Activated CD8-positive, alpha-beta memory T cell treated with anti-CD3 and anti-CD28 coated beads, Interleukin-2, amount 50 U/mL, for 48 hours (primary cell): ENCODE measurements at regions not wholly inside any gene's neighbourhood (a gene's known extent, or its start where the extent isn't known, plus 50 kb on each side); places are given as distances from the start of the nearest gene placed in this dataset.
"Not testable (repeated sequence)": the region's sequence is repeated elsewhere in the genome, so short reads cannot be mapped to it uniquely, and the experiment has no call there.

Experiments used
- DNase-seq: peaks from one replicate; pipeline ENCODE4 v3.0.0-alpha.2; 2020

DNA sequence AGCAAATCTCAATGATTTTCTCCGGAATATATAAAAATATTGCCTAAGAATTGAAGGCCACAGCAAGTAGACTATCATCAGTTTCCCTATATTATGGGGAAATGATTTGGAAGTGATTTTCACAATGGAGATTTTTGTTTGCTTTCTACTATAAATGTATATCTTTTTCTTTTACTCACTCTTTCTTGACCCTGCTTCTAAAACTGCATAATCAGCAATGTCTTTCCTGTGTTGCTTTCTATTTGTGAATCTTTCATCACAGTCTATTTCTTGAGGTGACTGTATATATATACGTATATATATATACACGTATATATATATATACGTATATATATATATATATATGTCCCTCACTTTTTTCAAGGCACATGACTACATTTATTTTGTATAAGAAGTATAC, 622.6 kb downstream of the DTWD2 start:
- no peak for DNase-seq

DNA sequence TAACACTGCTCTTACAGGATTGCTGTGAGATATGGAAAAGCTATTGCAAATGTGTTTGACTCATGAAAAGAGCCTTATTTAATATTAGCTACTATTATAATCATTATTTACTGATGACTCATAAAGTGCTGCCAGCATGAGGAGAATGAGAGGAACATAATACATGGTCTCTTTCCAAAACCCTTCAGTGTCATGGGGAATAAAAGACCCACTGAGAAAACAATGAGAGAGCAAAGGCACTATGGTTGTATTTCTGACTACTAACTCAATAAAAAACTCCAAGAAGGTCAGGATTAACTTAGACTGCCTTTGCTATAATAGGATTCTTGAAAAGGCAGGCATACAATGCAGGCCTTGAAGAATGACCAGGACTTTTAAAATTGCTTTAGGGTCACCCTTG, 633.5 kb downstream of the DTWD2 start:
- no peak for DNase-seq

DNA sequence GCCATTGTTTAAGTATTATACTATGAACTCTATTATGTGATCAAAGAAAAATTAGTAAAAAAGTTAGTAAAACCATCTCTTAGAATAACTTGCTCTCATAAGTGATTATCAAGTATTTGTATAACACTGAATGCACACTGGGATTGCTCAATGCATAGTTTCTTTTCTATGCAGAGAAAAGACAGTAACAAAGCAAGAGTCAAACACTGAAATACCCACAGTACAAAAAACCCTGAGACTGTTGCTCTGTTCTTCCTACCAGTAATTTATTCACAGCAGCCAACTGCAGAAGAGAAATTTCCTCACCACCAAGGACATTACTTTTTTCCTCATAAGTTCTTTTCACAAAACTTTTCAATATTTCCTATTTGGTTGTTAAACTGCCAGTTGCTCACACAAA, 634.4 kb downstream of the DTWD2 start:
- DNase-seq = no peak

DNA sequence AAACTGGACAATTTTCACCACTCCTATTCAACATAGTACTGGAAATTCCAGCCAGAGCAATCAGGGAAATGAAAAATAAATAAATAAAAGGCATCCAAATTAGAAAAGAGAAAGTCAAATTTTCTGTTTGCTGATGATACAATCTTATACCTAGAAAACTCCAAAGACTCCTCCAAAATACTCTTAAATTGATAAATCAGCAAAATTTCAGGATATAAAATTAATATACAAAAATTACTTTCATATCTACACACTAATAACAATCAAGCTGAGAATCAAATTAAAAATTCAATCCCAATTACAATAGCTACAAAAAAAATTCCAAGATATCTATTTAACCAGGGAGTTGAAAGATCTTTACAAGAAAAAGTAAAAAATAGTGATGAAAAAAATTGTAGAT, 651.9 kb downstream of the DTWD2 start:
- no peak for DNase-seq

DNA sequence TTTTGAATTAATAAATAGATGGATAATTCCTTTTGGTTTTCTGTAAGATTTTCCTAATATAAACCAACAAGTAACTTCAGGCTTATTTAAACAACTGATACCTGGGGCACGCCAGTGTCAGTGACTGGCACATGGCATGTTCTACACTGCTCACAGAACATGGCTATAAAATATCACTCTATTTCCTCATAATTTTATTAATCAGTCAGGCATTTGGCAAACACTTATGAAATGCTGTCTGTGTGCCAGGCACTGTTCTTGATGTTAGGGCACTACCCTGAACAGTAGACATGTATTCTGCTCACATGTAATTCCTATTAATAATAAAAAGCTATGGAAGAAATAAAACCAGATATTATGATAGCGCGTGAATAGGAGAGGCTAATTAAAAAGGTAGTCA, 661.0 kb downstream of the DTWD2 start:
- DNase-seq = no peak

DNA sequence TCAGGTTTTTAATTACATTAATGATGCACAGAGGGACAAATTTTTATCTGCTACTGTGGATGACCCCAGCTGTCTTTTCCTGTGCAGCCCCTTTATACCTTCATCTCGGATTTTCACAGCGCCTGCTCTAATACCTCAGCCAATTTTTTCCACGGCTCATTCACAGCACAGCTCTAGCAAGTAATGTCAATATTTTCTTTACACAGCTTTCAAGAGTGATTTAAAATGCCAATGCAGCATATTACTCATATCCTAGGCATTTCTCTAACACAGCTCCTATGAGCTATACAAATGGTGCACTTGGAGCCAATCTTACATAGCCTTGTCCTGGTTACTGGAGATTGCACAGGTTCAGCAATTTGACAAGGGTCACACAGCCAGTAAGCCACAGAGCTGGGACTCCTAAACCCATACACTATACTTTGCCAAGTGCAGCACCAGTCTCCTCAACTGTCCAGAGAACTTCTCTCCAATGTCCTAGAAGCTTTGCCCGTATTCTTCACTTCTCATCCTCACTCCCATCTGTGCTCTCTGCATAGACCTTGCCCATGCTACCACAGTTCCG, 661.8 kb downstream of the DTWD2 start:
- no peak for DNase-seq

DNA sequence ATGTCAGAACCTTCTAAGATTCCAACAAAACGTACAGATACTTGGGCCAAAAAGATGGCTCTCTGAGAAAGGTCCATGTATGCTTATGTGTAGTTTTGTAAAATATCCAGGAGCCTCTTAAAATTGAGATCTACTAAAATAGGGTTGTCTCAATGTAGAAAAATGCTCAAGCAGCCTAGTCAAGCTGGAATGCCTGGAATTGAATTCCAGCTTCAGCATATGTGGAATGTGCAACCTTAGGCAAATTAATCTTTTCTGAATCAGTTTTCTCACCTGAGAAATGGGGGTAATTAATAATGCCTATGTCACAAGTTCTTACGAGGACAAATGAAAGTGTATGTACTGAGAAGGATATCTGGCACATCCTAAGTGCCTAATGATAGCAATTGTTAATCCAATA, 662.4 kb downstream of the DTWD2 start:
- DNase-seq = no peak

DNA sequence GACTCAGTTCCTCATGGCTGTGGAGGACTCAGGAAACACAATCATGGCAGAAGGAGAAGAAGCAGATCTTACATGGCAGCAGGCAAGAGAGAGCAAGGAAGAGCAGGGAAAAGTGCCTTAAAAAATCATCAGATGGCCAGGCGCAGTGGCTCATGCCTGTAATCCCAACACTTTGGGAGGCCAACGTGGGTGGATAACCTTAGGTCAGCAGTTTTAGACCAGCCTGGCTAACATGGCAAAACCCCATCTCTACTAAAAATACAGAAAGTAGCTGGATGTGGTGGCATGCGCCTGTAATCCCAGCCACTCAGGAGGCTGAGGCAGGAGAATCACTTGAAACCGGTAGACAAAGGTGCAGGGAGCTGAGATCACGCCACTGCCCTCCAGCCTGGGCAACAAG, 664.6 kb downstream of the DTWD2 start:
- not testable (repeated sequence) for DNase-seq

DNA sequence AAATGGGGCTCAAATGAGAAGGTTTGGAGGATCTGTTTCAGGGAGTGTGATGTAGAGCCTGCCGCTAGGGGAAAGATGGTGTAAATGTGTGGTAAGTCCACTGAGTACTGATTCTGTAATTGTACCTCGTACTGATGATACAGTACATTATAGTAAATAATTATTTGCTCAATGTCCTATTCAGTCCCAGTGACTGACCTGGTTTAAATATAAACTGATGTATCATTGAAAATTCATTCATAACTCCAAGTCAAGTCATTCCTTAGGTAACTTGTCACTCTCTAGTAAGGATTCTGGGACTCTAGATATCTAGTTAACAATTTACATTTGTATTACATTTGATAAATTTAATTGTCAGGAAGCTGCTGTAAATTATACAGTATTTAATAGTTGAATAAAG, 667.3 kb downstream of the DTWD2 start:
- DNase-seq = no peak

DNA sequence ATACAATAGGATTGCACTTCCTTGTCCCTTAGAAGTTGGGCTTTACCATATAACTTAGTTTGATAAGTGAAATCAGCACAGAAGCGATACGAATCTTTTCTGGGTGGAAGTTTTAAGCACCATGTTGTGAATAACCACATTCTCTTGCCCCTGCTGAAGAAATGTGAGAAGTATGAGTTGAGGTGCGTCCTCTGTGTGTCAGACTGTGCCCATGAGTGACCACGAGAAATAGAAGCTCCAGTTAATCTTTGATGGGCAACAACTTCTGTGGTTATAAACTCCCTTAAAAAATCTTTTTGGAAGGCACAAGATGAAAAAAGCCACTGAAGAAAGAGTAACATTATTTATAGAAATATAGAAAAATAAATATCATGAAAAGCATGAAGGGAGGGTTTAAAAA, 668.2 kb downstream of the DTWD2 start:
- DNase-seq = no peak

DNA sequence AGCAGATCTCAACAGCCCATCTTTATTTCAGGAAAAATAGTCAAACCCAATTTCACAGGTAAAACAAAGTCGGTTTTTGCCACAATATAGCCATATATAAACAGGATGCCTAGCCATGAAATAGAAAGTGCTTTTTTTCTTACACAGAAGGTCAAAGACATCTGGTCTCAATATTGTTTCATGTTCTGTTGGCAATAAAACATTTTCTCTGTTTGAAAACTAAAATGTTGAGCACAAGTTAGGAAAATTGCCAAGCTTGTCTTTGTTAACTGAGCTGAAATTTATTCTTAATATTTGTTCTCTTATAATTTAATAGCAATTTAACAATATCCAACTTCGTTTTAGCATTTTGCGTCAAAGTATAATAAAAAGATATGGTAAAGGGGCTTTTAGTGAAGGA, 673.4 kb downstream of the DTWD2 start:
- DNase-seq = no peak

DNA sequence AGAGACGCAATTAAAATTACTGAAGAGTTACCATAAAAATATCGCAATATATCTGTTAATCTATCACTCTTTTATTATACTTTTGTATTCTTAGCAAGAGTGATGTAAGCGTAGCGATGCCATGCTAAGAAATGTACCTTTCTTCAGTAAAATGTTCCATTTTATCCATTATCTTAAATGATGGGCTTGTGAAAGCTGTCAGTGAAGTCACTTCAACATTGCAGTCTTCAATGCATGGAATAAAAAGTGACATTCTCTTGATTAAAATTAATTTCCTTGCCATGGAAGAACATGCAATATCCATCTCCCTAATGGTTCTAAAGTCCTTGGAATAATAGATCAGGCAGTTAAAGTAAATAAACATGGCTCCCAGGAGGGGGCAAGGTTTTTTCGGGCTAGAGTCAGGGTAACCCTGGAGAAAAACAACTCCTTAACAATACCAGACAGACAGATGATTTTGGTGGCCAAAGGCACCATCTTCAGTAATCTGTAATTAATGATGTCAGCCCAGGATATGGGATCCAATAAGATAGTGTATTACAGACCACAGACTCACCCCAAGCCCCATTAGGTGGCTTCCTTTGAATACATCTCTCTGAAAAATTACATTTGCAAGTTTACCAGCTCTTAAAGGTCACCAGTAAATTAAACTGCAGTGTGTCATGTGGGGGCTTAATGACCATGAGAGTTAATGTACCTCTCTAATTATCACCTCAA, 677.1 kb downstream of the DTWD2 start:
- DNase-seq = no peak

DNA sequence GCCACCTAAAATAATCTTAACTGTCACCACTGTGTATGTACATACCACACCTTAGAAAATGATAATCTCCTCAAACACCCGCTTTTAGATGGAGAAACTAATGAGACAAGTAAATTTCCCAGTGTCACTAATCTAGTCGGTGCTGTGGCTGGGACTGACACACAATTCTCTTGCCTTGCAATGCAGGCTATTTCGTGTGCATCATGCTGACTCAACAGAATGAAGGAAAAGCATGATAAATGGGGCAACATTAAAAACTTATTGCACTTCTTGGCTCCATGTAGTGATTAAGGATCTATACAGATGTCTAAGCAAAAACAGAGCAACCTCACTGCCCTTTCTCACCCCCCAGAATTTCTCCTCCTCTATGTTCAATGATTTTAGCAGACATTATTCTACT, 677.9 kb downstream of the DTWD2 start:
- DNase-seq = no peak

DNA sequence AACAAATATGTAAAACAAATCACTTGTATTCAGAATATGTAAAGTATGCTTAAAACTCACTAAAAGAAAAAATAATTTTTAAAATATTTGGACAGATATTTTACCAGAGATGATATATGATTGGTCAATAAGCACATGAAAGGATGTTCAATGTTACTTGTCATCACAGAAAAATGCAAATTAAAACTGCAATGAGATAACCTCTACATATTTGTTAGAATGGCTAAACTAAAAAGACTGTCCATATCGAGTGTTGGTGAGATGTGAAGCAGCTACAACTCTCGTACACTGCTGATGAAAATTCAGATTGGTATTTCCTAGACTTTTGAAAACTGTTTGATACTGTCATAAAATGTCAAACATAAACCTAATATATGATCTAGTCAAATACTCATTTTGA, 685.1 kb downstream of the DTWD2 start:
- DNase-seq = no peak

DNA sequence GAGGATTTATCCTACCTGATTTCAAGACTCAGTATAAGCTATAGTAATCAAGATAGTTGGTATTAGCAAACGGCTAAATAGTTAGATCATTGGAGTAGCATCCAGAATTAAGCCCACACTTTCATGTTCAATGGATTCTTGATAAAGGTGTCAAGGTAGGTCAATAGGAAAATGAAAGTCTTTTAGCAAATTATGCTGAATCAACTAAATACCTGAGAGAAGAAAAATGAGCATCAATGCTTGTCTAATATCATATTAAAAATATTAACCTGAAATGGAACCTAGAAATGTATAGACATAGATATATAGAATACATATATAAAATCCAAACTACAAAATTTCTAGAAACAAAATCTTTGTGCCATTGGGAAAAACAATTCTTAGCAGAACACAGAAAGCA, 685.6 kb downstream of the DTWD2 start:
- DNase-seq = no peak

DNA sequence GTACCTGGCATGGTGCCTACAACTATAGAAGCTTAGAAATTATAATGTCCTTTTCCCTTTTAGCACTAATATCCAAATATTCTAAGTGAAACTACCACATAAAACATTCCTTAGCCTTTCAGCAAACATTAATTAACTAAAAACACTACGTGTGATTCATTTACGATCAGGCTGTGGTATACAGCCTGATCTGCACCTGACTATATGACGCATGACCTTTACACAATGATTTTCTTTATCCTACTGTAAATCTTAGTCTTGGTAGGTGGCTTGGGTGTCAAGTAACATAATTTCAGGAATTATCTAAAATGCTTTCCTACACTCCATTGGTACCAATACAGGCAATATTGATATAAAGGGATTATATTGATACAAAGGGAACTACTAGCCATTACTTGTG, 686.7 kb downstream of the DTWD2 start:
- DNase-seq = no peak

DNA sequence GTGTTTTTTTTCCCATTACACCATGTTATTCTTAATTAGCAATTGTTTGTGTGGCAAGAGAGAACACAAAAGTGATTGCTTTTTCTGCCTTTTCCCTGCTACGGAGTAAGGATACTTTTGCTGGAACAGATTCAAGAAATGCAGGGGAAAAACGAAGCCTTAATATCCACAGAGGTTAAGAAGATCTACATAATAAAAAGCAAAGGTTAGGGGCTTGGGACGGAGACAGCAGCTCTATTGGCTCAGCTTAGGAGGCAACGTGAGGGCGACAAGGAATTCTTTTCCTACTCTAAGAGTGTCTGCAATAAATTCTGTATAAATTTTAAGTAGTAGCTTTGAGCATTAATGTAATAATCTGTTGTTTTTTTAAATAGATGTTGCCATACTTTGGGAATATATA, 693.3 kb downstream of the DTWD2 start:
- DNase-seq = no peak

DNA sequence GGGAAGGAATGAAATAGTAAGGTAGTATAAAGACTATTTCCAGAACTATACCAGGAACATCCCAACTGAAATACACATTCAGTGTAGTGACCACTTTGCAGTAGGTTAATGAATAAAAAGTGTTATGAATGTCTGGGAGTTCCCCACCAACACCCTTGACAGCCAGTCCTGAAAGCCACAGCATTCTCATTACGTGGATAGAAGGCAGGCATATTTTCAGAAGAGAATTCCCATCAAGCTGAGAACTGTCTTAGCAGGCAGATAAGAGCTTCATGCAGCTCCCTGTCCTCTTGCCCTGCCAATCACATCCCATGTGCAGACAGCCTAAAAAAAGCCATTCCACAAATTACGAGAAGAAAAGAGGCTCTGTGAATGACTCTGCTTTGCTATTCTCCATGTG, 695.0 kb downstream of the DTWD2 start:
- no peak for DNase-seq

DNA sequence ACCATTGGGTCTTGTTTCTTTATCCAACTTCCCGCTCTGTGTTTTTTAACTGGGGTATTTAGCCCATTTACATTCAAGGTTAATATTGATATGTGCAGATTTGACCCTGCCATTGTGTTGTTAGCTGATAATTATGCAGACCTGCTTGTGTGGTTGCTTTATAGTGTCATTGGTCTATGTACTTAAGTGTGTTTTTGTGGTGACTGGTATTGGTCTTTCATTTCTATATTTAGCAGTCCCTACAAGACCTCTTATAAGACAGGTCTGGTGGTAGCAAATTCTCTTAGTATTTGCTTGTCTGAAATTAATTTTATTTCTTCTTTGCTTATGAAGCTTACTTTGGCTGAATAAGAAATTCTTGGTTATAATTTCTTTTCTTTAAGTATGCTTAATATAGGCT, 698.1 kb downstream of the DTWD2 start:
- DNase-seq = no peak

DNA sequence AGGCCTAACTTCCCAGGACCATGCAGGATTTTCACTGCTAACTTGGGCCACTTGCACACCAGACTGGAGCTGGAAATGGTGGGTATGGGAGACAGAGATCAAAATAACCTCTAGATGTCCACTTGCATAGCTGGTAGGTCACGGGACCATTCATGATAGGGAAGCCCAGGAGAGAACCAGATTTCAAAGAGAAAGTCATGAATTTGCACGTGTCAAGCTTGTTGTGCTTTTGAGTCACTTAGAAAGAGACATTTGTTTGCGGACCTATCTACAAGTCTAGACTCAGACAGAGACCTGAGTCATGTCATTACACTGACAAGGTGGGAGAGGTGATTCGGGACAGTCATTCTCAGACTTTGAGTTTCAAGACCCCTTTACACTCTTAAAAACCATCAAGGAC, 704.1 kb downstream of the DTWD2 start:
- DNase-seq = not testable (repeated sequence)

DNA sequence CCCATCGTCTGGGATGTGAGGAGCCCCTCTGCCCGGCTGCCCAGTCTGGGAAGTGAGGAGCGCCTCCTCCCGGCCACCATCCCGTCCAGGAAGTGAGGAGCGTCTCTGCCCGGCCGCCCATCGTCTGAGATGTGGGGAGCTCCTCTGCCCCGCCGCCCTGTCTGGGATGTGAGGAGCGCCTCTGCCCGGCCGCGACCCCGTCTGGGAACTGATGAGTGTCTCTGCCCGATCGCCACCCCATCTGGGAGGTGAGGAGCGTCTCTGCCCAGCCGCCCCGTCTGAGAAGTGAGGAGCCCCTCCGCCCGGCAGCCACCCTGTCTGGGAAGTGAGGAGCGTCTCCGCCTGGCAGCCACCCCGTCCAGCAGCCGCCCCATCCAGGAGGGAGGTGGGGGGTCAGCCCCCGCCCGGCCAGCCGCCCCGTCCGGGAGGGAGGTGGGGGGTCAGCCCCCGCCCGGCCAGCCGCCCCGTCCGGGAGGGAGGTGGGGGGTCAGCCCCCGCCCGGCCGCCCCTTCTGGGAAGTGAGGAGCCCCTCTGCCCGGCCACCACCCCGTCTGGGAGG, 705.8 kb downstream of the DTWD2 start:
- not testable (repeated sequence) for DNase-seq

DNA sequence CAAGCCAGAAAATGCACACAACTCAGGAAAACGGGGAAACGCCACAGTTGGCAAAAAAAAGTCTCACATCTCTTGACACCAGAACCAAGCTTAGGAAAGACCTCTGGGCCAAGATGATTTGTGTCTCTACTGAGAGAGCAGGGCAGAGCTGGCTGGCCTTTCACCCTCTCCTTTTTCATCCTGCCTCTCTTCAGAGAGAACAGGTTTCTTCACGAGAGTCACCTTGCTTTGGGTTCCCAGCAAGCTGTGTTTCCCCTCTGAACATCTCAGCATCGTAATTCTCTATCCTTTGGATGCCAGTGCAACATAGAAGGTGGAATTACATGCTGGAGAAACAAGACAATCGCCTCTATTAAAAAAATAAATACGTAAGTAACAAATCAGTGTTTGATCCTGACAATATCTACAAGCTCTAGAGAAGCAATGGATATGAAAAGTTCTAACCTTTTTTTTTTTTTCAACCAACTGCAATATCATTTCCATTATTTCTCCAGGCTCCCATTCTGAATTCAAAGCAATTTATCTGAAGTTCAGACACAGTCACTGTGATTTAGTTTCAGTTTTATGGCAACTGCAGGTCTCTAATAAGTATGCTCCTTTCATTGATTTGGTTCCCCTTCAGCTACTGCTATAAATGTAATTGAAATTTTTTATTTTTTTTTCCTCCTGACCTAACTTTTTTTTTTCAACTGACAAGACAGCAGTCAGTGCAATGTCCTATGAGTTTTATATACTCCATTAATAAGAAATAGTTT, 708.6 kb downstream of the DTWD2 start:
- DNase-seq = no peak

DNA sequence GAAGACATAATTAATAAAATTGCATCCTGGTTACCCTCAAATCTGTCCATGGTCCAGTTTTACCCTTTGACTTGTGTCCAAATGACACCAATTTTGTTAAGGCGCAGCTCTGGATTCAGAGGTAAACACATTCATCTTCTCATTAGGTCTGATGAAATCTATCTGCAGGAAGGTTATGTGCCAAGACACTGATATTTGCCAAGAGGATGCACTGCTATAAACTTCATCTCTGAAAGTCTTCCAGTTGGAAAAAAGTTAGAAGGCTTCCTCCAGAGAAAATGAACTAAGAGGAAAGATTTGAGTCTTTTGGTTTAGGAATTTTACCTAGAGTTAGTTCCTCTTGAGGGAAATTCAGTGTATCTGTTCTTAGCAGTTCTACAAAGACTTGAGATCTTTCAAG, 717.8 kb downstream of the DTWD2 start:
- no peak for DNase-seq

DNA sequence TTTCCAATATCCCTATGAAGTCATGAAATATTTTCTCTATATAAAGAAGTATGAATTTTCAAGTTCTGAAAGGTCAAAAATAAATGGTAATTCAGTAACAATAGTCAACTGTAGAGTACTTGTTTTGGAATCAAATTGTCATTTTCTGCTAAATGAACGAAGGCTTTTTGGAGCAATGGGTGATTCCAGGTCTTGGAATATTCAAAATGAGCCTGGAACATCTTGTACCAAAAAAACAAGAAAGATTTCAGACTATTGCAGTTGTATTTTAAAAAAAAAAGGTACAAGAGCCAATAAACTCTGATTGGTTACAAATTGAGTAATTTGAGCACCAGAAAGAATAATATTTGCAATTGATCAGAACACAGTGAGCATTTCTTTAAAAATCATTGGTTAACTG, 730.1 kb downstream of the DTWD2 start:
- no peak for DNase-seq
